Central memory CD4-positive, alpha-beta T cell (primary cell): ENCODE measurements at regions not wholly inside any gene's neighbourhood (a gene's known extent, or its start where the extent isn't known, plus 50 kb on each side); places are given as distances from the start of the nearest gene placed in this dataset.
"Not testable (repeated sequence)": the region's sequence is repeated elsewhere in the genome, so short reads cannot be mapped to it uniquely, and the experiment has no call there.

Source experiments
- DNase-seq: peaks from one replicate; pipeline ENCODE4 v3.0.0; 2022

GRCh38 chr16:88274126-88274750 is 108.5 kb upstream of the ZNF469 start:
- not testable (repeated sequence) for DNase-seq

GRCh38 chr16:88274847-88275246 is 107.9 kb upstream of the ZNF469 start:
- DNase-seq, result no peak

- not testable (repeated sequence) for DNase-seq
These were observed 107.2 kb upstream of the ZNF469 start for GRCh38 chr16:88275336-88276122.

- DNase-seq, result not testable (repeated sequence)
These were observed 106.6 kb upstream of the ZNF469 start for GRCh38 chr16:88276123-88276588.

GRCh38 chr16:88276591-88276990 is 106.2 kb upstream of the ZNF469 start:
- DNase-seq, result no peak

GRCh38 chr16:88279998-88280397 is 102.8 kb upstream of the ZNF469 start:
- no peak for DNase-seq

GRCh38 chr16:88281858-88282563 is 100.7 kb upstream of the ZNF469 start:
- DNase-seq, result no peak

GRCh38 chr16:88282564-88283395 is 100.0 kb upstream of the ZNF469 start:
- DNase-seq, result no peak

- no peak for DNase-seq
These were observed 99.2 kb upstream of the ZNF469 start for GRCh38 chr16:88283596-88283995.

GRCh38 chr16:88284101-88284500 is 98.7 kb upstream of the ZNF469 start:
- DNase-seq, result no peak

GRCh38 chr16:88284626-88285513 is 97.9 kb upstream of the ZNF469 start:
- no peak for DNase-seq

- DNase-seq, result no peak
These were observed 97.3 kb upstream of the ZNF469 start for GRCh38 chr16:88285514-88285822.

- no peak for DNase-seq
These were observed 96.3 kb upstream of the ZNF469 start for GRCh38 chr16:88286301-88286923.

GRCh38 chr16:88287219-88287618 is 95.5 kb upstream of the ZNF469 start:
- no peak for DNase-seq

- no peak for DNase-seq
These were observed 94.5 kb upstream of the ZNF469 start for GRCh38 chr16:88288303-88288702.

GRCh38 chr16:88289001-88289400 is 93.8 kb upstream of the ZNF469 start:
- no peak for DNase-seq

GRCh38 chr16:88289561-88289960 is 93.2 kb upstream of the ZNF469 start:
- DNase-seq, result no peak

GRCh38 chr16:88289968-88290401 is 92.8 kb upstream of the ZNF469 start:
- no peak for DNase-seq

- no peak for DNase-seq
These were observed 91.6 kb upstream of the ZNF469 start for GRCh38 chr16:88290850-88291830.
